NCI-H345 treated with DMSO at 0.1 percent for 48 hours (cell line): ENCODE measurements at regions not wholly inside any gene's neighbourhood (a gene's known extent, or its start where the extent isn't known, plus 50 kb on each side); places are given as distances from the start of the nearest gene placed in this dataset.
"Not testable (repeated sequence)": the region's sequence is repeated elsewhere in the genome, so short reads cannot be mapped to it uniquely, and the experiment has no call there.

Experiments used
- DNase-seq: peaks from one replicate; lab custom pipeline; 2025; ENCODE audit not compliant: unreplicated experiment; lab: John Stamatoyannopoulos, UW

DNA sequence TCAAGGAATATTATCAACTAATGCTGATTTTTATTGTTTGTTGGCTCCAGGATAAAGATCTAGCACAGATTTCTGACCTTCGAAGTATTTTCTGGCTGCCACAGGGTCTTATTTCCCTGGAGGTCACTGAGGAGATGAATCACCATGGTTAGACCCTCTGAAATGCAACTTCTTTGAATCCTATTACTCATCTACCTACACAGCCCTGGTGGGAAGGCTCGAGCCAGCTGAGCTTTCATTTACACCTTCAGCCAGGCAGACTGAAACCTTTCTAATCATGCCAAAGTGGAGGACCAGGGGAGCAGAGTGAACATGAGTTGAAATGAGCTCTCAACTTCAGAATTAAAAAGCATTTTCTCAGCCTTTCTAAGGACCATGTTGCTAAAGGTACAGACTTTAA lies 130.5 kb downstream of the SMIM20 start:
- no peak for DNase-seq

DNA sequence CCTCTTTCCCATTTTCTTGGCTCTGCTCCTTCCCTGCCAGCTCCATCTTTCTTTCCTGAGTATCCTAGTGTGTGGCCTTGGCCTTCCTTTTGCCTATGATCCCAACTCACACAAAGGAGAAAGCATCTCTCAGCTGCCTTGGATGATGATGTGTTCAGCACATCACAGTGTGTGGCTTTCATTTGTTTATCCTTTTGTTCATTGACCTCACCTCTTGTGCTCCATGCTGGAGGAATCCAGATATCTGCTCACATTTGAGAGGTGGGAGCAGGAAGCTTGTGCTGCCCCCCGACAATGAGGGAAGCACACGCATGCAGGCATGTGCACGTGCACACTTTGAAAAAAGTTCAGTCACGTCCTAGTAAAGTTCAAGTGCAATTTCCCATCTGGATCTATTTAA lies 131.0 kb downstream of the SMIM20 start:
- DNase-seq: no peak

DNA sequence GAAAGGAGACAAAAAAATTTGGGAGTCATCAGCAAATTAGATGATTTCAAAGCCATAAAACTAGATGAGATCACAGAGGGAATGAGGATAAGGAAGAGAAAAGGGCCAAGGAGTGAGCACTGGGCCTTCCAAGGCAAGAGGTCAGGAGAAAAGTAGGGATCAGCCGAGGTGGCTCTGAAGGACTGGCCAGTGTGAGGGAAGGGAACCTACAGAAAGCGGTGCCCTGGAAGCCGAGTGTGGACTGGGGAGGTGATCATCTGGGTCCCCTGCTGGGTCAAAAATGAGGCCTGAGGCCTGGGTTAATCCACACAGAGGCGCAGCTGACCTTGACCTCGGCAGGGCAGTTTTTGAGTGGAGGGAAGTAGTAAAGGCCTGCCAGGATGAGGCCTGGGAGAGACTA lies 133.8 kb downstream of the SMIM20 start:
- DNase-seq: no peak

DNA sequence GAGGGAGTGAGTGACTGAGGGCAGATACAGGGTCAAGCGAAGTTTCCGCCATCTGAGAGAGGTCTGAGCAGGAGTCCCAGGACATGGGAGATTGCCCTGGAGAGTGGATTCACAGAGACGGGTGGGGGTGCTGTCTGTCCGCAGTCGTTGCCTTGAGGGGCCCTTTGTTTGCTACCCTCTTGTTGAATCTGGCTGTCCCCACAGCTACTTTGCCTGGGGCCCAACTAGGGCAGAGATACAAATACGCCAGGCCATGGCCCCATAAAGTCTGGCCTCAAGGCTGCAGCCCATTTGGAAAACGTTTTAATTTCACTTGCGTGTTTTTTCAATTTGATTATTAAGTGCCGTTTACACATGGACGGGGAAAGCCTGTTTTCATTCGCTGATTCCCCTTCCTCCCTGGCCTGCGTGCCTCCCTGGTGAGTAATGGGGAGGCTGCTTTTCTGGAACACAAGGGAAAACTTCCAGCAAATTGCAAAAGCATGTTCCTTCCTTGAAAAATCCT lies 134.4 kb downstream of the SMIM20 start:
- DNase-seq: no peak

DNA sequence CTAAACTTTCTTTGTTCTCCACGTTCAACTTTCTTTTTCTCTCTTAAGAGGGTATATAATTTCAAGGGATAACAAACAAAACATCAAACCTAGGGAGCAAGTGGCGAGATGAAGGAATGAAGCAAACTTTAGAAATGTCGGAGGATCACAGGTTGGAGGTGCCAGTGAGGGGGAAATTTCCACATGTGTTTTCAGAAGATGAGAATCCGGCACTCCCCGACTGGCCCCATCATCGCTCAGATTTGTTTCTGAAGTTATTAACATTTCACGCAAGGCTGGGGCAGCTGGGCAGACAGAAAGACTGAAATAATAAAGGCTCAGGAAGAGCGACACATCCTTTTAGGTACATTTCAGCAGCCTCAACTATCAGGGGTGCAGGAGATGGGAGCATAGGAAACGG lies 134.9 kb downstream of the SMIM20 start:
- no peak for DNase-seq

DNA sequence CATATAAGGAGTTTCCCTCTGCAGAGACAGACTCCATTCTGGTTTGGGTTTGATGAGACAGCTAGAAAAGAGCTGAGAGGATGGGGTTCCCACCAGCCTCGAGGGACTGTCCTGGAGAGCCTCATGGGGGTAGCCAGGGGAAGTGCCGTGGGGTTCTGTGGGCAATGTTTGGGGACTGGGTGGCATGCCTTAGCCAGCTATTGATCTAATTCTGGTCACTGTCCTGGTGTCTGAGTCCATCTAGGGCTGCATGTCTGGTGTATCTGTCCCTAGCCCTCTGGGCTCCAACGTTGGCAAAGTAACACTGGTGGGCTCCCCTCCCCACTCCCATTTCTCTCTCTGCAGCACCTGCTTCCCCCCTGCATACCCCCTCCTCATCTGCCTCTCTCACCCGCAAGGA lies 135.4 kb downstream of the SMIM20 start:
- DNase-seq: no peak

DNA sequence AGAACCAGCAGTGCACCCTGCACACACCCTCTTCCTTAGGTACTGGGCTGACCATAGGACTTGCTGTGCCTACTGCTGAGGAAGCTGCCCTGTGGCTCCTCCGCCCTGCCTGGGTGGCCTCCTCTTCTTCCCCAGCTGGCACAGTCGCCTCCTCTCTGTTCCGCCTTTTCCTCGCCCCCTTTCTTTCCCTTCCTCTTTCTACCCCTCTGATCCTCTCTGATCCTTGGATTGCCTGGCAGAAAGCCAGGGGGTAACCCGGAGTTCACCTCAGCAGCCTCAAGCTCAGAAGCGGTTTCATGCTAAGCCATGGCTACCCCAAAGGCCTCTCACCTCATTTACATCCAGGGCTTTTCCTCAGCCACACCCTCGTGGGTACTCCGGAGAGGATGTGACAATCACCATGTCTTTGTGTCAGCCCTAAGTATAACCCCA lies 136.2 kb downstream of the SMIM20 start:
- DNase-seq: no peak

DNA sequence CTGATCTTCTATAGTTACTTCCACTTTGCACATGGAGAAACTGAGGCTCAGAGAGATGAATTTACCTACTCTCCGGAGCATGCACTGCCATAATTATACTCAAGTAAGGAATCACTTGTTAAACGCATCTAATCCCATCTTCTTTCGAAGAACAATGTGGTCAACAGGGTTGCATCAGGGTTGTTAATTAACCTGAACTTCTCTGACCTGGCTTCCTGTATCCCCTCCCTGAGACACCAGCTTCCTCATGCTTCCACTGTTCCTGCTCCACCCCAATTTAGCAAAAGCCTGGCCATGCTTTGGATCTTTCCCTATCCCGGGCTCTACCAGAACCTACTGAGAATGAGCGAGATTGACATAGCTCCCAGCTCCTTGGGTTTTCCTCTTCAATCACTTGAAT lies 136.7 kb downstream of the SMIM20 start:
- no peak for DNase-seq

DNA sequence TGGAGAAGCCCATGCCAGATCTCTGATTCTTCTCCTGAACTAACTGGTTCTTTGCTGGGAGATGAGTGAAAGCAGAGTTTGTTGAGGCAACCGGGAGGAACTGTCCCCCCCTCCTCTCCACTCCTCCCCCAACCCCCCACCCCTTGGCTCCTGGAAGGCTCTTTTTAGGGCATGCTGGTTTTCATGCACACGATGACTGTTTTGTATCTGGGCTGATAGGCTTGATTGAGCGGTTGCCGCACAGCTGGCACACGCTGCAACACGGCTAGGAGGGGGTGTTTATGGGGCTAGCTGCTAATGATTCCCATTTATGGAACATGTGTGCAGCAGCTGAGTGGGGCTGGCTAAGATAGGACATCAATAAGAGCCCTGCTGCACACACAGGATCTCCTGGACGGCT lies 137.2 kb downstream of the SMIM20 start:
- DNase-seq: no peak

DNA sequence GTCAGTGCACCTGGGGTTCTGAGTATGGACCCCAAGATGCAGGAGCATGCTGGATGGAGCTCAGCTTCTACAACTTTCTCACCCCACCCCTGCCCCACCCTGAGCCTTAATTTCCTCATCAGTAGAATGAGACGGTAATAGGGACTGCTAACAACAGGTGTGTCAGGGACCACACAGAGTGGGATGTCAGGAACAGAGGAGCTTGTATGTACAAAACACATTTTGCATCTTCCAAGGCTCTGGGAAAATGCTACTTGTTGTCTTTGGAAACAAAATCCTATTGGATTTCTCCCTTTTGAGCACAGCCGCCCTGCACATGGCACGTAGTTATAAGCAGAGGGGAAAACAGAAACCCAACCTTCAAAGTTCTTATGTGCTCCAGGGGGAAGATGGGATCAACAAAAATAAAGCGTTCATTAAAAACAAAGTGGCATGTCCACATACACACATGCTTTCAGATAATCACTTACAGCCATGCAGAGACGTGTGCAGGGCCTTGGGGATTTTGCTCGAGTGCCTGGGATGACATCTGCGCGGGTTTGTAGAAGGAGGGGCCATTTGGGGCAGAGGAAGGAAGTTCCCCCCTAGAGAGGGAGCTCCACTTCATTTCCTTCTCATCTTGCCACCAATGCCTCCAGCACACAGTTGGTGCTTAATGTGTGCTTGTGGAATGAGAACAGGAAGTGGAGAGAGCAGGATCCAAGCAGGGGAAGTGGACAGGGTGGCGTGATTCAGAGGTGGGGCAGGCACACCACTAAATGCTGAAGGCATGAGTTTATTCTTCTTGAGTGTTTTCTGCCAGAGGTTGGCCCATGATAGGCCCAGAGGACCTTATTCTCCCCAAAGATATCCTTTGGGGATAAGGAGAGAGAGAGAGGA lies 138.9 kb downstream of the SMIM20 start:
- no peak for DNase-seq

DNA sequence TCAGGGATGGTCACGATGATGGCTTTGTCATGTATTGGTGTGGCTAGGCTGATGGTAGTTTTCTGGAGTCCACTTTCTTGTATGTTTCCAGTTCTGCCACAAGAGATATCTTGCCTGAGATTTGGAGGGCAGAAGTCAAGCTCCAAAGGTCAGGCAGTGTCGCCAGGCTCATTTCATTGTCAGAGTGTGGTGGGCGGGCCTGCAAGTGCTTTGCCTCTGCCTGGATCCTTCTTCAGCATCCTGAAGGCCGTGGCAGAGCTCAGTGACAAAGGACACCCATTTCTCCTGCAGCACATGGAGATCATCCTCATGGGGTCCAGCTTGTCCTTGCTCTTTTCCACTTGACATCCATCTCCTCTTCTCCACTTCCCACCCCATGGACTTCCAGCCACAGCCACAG lies 139.7 kb downstream of the SMIM20 start:
- no peak for DNase-seq

DNA sequence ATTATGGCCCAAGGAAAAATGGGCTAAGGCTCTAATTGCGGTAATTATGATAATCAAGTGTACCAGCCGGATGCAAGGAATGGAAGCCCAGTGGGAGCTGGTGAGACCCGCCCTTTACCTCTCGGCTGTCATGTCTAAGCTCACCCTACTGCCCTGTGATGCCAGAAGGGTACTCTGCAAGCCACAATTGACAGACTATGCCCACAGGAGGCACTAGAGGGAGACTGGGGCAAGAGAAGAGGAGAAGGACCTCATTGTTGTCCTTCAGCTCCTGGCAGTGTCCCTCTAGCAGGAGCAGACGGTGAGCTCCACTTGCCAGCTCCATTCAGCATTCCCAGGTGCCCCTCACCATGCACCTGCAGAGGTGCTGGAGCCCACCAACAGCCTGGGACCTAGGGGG lies 141.8 kb downstream of the SMIM20 start:
- DNase-seq: no peak

DNA sequence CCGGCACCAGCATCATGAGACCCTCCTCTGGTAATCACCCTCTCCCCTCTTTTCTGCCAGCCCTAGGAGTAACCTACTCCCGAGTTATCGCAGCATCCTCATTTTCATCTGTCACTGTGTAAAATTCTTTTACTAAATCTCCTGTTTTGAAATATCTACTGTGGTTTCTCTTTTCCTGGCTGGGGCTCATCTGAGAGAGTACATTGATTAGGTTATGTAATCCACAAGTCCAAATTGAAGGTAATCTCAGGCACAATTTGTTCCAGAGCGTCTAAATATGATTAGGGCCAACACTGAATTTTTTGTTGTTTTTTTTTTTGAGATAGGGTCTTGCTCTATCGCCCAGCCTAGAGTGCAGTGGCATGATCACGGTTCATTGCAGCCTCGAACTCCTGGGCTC lies 142.4 kb downstream of the SMIM20 start:
- no peak for DNase-seq

DNA sequence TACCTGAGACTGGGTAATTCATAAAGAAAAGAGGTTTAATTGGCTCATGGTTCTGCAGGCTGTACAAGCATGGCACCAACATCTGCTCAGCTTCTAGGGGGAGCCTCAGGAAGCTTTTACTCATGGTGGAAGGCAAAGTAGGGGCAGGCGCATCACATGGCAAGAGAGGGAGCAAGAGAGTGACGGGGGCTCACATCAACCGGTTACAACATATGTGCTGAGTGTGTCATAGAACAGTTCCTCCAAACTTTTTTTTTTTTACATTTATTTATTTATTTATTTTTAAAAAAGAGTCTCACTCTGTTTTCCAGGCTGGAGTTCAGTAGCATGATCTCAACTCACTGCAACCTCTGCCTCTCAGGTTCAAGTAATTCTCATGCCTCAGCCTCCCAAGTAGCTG lies 143.8 kb downstream of the SMIM20 start:
- DNase-seq: not testable (repeated sequence)

DNA sequence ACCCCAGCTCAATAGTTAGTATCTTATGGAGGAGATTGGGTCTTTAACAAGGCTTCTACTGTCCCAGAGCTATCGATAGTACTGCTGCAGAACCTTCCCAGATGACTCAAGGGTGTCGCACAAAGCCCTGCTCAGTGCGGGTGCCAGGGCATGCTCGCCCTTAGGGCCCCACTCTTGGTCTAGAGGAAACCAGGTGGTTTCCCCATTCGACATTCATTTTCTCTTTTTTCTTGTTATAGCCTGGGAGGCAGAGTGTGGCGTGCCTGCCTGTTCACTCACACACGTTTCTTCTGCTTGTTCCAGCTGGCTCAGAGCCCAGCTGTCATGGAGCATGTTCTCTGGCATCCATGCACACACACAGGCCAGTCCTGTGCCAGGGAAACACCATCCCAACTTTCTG lies 144.5 kb downstream of the SMIM20 start:
- DNase-seq: no peak

DNA sequence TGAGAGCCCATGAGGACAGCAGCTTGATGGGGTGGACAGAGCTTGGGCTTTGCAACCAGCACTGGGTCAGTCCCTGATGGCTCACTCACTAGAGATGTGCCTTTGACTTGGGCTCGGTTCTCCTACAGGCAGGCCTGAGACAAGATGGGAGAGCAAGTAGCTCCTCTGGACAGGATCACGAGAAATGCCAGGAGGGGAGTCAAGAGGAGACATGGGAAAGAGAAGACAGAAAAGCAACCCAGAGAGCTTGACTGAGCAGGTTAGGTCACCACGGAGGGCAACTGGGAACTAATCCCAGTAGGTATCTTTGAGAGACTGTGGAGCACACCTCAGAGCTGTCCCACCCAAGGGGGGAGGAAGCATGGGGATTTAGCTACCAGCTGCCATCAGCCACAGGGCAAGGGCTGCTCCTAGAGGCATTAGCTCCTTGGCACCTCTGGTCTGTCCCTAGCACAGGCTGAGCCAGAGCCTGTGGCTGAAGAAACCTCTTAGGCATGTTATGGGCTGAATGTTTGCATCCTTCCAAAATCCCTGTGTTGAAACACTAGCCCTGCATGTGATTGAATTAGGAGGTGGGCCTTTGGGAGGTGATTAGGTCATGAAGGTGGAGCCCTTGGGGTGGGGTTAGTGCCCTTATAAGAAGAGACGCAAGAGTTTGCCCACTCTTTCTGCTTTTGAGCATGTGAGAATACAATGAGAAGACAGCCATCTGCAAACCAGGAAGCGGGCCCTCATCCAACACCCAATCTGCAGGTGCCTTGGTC lies 145.6 kb downstream of the SMIM20 start:
- no peak for DNase-seq

DNA sequence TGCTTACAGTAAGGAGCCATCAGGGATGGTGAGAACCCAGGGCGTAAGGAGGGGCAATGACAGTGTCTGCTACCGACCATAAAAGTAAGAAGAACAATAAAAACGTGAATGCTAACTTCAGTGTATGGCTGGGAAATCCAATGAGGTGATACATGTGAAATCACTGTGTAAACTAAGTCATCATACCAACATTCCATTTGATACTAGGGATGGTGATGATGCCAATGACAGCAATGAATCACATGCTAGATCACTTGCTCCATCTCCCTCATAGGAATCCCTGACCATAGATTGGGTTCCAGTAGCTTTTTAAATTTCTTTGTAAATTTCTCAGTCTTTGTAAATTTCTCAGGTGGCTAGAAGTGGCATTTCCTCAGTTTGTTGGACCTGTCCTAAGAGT lies 146.3 kb downstream of the SMIM20 start:
- DNase-seq: no peak

DNA sequence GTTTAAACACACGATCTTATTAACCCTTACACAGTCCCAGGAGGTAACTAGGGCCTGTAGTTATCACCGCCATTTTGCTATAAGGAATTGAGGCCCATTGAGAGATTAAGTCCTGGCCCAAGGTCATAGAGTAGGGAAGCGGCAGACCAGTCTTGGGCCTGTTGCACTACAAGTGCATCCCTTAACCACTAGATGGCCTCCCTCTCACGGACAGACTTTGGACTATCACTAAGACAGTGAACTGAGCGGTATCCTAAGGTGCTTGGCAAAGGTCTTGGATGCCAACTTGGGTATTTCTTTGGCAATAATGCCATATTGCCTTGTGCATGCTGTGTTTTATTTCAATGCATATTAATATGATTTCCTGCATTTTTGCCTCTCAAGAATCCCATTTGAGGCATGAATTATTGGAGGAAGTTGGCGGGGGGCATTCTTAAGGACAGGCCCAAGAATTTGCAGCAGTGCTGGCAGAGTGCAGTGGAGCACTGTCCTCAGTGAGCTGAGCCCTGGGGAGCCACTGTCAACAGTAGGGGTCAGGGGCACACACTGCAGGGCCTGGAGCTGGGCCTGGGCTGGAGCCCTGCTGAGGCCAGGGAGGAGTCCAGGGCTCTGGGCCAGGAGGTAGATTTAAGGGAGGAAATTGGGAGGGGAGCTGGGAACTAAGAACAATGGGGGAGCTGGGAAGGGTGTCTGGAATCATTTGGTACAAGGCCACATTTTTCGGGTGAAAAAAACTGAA lies 147.4 kb downstream of the SMIM20 start:
- no peak for DNase-seq

DNA sequence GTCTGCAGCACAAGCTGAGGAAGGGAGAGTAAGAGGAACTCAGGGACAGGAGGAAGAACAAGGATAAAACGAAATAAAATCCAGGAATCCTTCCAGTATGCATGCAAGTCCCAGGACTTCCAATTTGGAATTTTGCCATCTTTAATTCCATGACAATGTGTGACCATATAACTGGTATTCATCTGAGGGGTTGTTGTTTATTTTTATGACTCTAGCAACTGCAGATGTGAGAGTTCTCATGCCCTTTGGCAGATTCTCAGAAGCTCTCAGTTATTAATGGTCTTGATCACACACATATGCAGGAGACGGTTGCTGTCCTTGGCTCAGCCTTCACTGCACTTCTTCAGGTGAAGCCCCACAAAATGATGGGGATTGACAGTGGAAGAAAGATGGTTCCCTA lies 148.2 kb downstream of the SMIM20 start:
- no peak for DNase-seq

DNA sequence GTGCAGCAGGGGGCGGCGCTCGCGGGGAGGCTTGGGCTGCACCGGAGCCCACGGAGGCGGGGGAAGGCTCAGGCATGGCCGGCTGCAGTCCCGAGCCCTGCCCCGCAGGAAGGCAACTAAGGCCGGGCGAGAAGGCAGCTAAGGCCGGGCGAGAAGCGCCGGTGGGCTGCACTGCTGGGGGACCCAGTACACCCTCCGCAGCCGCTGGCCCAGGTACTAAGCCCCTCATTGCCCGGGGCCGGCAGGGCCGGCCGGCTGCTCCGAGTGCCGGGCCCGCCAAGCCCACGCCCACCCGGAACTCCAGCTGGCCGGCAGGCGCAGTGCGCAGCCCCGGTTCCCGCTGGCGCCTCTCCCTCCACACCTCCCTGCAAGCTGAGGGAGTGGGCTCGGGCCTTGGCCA lies 150.0 kb downstream of the SMIM20 start:
- DNase-seq: not testable (repeated sequence)

DNA sequence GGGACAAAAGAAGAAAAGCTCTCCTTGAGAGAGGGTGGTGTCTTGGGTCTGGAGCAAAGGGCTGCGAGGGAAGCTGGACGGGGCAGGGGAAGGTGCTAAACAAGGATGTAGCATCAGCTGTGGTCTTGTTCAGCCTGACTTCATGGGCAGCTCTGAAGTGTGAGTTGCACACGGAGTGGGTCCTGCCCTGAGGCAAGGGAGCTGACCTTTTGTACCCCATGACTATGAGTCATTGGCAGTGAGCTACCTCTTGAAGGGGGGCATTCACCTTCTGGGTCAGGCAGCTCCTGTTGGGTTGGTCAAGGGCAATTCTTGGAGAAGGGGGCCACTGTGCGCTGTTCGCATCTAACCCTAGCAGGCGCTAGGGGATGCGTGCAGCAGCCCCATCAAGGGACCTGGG lies 151.8 kb downstream of the SMIM20 start:
- DNase-seq: no peak

DNA sequence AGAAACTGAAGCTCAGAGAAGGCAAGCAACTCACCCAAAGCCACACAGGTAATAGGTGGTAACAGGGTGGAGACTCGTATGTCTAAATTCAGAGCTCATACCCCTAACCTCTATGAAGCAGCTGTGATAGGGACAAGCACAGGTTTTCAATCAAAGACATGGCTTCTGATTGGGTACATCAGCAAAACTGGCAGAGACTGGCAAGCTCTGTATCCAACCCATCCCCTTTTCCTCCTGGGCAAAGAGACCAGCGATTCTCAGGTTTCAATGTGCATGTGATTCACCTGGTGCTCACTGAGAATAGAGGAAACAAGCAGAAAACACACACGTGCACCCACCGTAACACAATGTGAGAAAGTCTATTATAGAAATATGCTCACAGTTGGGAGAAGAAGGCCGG lies 153.0 kb downstream of the SMIM20 start:
- DNase-seq: no peak
